ENCODE measurements at regions not wholly inside any gene's neighbourhood (a gene's known extent, or its start where the extent isn't known, plus 50 kb on each side); places are given as distances from the start of the nearest gene placed in this dataset.

- no peaks in the 10 kb centered on the region for H3K27me3 Mint-ChIP-seq (ENCODE audit: unreplicated experiment)
- H3K36me3 Mint-ChIP-seq (ENCODE audit: insufficient read depth, unreplicated experiment) = no peaks in the 10 kb centered on the region
- no peaks in the 10 kb centered on the region for H3K4me1 Mint-ChIP-seq (ENCODE audit: low read depth, unreplicated experiment)
- H3K4me3 Mint-ChIP-seq (ENCODE audit: low read depth, unreplicated experiment) = no peak overlapping the region
- no peak for TF ChIP-seq CTCF (IDR thresholded peaks at IDR 0.05; ENCODE audit: unreplicated experiment)
- no peak for DNase-seq
- intact Hi-C loops (cut with micrococcal nuclease; ENCODE audit: unreplicated experiment) = no loop called here
- BruUV-seq (replicated peaks) = no TSS peak
- peaks cover 6% of the 10 kb centered on the region for H3K9me3 Mint-ChIP-seq (ENCODE audit: low read depth, unreplicated experiment)
- CTCF ChIA-PET = no interaction called here
- H3K27ac Mint-ChIP-seq (ENCODE audit: unreplicated experiment) = no peak overlapping the region
Observed at GRCh38 chr13:111977179-111977506, 89.8 kb upstream of the SOX1 start.

DNA sequence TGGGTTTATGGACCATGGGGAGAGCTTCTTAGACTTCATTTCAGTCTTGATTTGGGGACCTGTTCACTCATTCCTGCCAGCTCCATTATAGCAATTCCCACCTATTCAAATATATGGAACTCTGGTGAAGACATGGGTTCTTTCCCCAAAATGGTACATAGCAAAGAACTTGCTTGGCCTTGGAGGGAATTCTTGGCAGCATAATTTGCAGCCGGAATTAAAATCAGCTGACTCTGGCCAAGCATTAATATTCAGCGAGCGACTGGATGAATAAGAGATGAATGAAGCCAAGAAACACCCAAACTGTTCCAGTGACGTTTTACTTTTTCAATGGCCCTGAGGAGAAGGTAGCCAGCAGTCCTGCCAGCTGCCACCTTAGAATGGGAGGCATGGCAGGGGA lies 88.4 kb upstream of the SOX1 start:
- Mint-ChIP-seq H3K36me3 (ENCODE audit: insufficient read depth, unreplicated experiment) (no peaks in the 10 kb centered on the region), H3K4me1 (ENCODE audit: low read depth, unreplicated experiment) (no peaks in the 10 kb centered on the region), H3K9me3 (ENCODE audit: low read depth, unreplicated experiment) (peaks cover 8% of the 10 kb centered on the region), H3K27me3 (ENCODE audit: unreplicated experiment) (no peaks in the 10 kb centered on the region), H3K4me3 (ENCODE audit: low read depth, unreplicated experiment) (no peak overlapping the region), H3K27ac (ENCODE audit: unreplicated experiment) (no peak overlapping the region)
- no peak for DNase-seq
- no peak for TF ChIP-seq CTCF (IDR thresholded peaks at IDR 0.05; ENCODE audit: unreplicated experiment)
- no TSS peak for BruUV-seq (replicated peaks)
- intact Hi-C loops (cut with micrococcal nuclease; ENCODE audit: unreplicated experiment) = no loop called here
- CTCF ChIA-PET = no interaction called here

DNA sequence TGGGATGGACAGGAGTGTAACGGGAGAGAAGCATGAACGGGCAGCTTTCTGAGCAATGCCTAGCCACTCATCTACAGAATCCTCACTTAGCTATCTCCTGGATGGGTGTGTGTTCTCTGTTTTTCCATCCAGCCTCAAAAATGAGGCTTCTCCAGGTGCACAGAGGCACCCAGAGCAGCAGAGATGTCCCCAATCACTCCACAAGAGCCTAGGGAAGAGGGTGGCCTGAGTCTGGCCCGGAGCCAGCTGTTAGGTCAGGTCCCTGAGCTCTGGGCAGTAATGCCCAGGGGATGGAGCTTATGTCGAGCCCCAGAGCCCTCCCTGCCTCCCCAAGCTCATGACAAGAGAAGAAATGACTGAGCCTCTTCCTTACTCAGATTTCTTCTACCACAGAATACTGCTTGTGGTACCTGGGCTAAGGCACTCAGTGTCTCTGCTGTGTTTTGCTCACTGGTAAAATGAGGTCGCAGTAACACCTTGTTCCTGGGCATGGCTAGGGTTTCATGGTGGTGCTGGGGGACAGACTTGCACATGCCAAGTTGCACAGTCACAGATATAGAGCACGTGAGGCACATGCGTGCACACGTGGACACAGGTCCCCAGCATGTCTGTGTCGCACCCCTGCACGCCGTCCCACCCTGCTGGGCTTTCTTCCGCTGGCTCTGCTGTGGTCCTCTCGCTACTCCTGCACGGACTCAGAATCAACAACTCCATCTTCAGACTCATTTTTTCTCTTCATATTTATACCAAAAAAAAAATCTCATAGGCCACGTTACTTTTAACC lies 86.6 kb upstream of the SOX1 start:
- peaks cover 6% of the 10 kb centered on the region for H3K9me3 Mint-ChIP-seq (ENCODE audit: low read depth, unreplicated experiment)
- no peaks in the 10 kb centered on the region for H3K27me3 Mint-ChIP-seq (ENCODE audit: unreplicated experiment)
- H3K4me1 Mint-ChIP-seq (ENCODE audit: low read depth, unreplicated experiment) = no peaks in the 10 kb centered on the region
- BruUV-seq (replicated peaks) = no TSS peak
- H3K27ac Mint-ChIP-seq (ENCODE audit: unreplicated experiment) = no peak overlapping the region
- CTCF ChIA-PET = no interaction called here
- H3K4me3 Mint-ChIP-seq (ENCODE audit: low read depth, unreplicated experiment) = no peak overlapping the region
- no peak for DNase-seq
- H3K36me3 Mint-ChIP-seq (ENCODE audit: insufficient read depth, unreplicated experiment) = no peaks in the 10 kb centered on the region
- TF ChIP-seq CTCF (IDR thresholded peaks at IDR 0.05; ENCODE audit: unreplicated experiment) = no peak
- intact Hi-C loops (cut with micrococcal nuclease; ENCODE audit: unreplicated experiment) = no loop called here

DNA sequence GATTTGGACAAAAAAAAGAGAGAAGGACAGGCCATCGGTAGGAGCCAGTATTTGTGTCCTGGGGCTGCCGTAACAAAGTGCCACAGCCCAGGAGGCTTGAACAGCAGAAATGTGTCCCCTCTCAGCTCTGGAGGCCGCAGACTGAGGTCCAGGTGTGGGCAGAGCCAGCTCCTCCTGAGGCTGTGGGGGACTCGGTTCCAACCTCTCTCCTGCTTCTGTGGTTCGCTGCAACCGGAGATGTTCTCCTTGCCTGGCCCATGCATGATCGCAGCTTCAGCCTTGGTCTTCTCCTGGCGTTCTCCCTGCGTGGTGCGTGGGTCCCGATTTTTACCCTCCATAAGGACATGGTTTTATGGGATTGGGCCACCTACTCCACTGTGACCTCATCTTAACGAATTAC lies 85.9 kb upstream of the SOX1 start:
- BruUV-seq (replicated peaks) = no TSS peak
- no peak for TF ChIP-seq CTCF (IDR thresholded peaks at IDR 0.05; ENCODE audit: unreplicated experiment)
- no peak for DNase-seq
- no peaks in the 10 kb centered on the region for H3K36me3 Mint-ChIP-seq (ENCODE audit: insufficient read depth, unreplicated experiment)
- no peaks in the 10 kb centered on the region for H3K4me1 Mint-ChIP-seq (ENCODE audit: low read depth, unreplicated experiment)
- no peak overlapping the region for H3K4me3 Mint-ChIP-seq (ENCODE audit: low read depth, unreplicated experiment)
- peaks cover 6% of the 10 kb centered on the region for H3K9me3 Mint-ChIP-seq (ENCODE audit: low read depth, unreplicated experiment)
- intact Hi-C loops (cut with micrococcal nuclease; ENCODE audit: unreplicated experiment) = no loop called here
- H3K27ac Mint-ChIP-seq (ENCODE audit: unreplicated experiment) = no peak overlapping the region
- H3K27me3 Mint-ChIP-seq (ENCODE audit: unreplicated experiment) = no peaks in the 10 kb centered on the region
- CTCF ChIA-PET = no interaction called here

Measured in Calu3 (cell line).